IPS-NIHi7 (cell line): ENCODE measurements at regions not wholly inside any gene's neighbourhood (a gene's known extent, or its start where the extent isn't known, plus 50 kb on each side); places are given as distances from the start of the nearest gene placed in this dataset.
A peak's percentile ranks its signal among the peaks of the same experiment; 100 is the strongest.
"Not testable (repeated sequence)": the region's sequence is repeated elsewhere in the genome, so short reads cannot be mapped to it uniquely, and the experiment has no call there.

Experiments used
- DNase-seq: peaks from one replicate; pipeline ENCODE4 v3.0.0; 2012; ENCODE audit warnings: mixed read lengths; ENCODE audit errors: extremely low spot score

DNA sequence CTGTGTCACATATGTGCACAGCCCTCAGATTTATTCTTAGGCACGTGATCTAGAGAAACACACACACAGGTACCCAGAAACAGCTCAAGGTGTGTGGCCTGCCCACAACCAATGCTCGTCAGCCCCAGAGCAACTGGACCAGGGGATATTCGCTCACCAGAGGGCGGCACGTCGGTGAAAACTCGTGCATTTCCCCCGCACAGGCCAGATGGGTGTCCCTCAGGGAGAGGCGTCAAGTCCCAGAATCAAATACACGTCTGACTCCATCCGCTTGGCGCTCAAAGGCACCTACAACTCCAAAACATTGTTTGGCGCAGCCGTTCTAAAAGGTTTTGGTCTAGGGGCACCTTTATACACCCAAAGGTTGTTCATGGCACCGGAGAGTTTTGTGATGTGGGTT is 429.0 kb downstream of the BRD1 start:
- DNase-seq = no peak

DNA sequence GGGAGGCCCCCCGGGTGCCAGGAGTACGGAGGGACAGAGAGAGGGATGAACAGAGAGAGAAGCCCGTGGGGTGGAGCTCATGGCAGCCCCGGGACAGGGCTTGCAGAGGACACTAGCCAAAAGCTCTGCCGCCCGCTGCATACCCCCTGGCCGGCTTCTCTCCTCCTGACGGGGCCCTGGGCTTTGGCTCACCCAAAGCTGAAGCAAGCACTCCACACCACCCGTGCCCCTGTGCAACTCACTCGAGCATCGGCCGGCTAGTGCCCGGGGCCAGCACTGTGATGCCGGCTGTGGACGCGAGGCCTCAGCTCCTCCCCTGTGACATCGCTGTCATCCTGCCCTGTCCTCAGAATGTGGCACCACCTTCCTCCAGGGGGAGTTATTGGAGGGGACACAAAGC is 429.6 kb downstream of the BRD1 start:
- DNase-seq = no peak

DNA sequence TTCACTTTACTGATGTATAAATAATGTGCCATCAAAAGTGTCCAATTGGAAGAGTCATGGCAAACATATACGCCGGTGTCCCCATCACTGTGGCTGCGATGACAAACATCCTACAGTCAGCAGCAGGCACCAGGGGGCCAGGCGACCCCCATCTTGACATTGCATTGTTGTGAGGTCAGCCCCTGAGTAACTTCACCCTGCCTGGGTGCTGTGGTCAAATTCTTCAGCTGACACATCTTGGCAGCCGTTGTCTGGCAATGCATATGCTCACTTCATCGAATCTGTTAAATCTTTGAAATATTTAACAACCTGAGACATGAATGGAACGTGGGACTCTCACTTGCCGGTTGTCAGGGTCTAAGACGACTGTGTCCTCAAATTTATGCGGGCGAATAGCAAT is 430.9 kb downstream of the BRD1 start:
- no peak for DNase-seq

DNA sequence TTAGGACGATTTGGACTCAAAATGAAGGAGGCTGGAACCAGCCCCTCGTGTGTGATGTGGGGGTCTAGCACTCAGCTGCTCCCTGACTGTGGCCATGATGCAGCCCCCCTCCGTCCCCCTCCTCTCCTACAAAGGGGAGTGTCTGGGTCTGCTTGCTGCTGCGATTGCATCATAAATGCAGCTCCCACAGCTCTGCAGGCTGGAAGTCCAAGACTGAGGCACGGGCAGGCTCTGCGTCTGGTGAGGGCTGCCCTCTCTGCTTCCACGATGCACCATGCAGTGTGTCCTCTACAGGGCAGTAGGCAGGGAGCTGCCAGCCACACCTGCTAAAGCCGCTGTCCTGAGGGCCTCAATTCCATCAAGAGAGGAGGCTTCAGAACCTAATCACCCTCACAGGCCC is 432.1 kb downstream of the BRD1 start:
- DNase-seq = no peak

DNA sequence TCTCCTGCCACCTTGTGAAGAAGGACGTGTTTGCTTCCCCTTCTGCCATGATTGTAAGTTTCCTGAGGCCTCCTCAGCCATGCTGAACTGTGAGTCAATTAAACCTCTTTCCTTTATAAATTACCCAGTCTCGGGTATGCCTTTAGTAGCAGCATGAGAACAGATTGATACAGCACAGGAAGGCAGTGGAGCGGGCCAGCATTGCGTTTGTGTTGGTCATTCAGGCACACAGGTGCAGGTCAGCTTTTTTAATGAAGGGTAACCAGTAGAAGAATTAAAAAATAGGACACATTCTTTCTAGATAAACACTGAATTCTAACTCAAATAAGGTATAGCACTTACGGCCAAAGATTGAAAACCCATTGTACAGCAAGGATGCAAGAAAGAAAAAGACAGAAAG is 432.6 kb downstream of the BRD1 start:
- not testable (repeated sequence) for DNase-seq

DNA sequence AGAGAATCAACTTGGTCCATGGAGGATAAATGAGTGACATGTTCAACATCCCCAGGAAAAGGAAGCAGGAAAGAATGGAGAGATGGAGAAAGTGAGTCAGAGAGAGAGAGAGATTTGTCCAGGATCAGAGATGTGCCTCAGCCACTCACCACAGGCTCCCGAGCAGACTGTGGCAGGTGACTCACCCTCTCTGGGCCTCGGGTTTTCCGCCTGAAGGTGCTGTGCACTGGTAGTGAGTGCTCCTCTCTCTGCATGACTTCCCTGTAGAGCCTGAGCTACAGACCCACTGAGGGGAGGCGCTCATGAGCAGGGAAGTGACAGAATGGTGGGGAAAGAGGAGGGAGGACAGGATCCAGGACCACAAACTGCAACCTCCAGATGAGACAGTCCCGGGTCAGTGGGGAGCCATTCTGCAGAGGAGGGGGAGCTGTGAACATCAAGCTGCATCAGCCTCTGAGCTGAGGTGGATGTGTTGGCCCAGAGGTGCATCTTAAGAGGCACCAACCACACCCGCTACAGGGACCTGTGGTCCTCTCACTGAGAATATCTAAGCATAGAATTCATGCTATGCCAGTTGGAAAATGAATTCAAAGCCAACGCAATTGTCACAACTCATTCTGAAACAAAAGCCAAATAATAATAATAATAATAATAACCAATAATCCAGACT is 433.4 kb downstream of the BRD1 start:
- DNase-seq = no peak

DNA sequence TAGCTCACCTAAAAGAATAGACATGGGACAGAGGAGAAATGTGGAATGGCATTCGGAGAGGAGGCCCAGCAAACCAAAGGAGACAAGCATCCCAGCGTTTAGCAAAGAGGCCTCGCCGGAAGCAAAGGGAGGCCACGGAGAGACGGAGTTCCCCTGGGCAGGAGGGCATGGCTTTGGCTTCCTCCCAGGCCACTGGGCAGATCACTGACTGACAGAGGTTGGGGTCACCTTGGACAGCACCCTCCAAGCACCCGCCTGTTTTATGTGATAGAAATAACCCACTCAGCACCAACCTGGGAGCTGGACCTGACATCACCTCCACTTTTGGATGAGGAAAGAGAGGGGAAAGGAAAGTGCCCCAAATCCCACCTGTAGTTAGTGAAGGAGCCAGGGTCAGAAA is 434.1 kb downstream of the BRD1 start:
- DNase-seq = no peak

DNA sequence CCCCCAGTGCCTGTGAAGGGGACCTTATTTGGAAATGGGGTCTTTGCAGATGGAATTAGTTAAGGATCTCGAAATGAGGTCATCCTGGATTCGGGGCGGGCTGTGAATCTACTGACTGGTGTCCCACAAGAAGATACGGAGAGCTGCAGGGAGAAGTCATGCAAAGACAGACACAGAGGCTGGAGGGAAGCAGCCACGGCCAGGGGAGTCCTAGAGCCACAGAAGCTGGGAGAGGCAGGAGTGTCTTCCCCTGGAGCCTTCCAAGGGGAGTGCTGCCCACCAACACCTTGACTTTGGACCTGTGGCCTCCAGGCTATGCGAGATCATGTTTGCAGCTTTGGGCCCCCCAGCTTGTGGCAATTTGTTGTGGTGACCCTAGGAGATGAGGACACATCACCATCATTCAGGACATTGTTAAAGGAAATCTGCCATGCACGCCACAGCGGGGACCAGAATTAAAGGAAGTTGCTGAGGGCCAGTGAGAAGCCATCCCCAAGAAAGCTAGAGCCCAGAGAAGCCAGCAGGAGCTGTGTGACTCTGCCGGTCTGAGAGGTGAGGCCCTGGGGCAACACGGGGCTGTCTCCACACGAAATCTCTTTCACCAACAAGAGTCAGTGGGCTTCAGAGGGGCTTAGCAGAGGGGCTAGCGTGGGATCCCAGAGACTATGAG is 434.7 kb downstream of the BRD1 start:
- no peak for DNase-seq

DNA sequence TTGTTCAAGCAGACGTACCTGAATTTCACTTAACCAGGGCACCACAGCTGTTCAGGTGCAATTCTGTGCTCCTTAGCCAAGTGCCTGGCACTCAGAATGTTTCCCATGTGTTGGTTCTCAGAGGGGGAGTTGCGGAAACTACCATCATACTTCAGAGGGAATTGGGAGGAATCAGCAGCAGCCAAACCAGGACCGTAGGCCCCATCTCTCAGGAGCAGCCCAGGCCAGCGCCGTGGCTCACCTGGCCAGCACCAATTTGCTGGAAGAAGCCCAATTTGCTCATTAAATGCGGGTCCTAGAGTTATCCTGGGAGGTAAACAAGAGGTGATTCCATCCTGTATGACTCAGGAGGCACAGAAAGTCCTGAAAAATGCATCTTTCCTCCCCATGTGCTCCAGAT is 435.4 kb downstream of the BRD1 start:
- no peak for DNase-seq

DNA sequence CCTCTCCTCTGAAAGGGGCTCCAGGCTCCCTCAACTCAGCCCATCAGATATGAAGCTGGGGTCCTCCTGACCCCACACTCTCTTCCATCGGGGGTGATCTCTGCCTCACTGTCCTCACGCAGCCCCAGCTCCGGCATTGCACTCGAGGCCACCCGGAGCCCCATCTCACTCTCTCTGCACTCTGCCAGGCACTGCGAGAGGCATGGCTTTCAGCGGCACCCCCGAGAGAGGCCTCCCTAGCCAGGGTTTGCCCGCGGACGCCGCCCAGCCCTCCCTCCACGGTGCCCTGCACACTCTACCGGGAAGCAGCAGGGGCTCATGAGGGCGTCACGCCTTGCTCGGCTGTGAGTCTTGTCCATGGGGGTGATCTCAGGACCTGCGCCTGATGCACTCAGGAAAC is 436.2 kb downstream of the BRD1 start:
- no peak for DNase-seq

DNA sequence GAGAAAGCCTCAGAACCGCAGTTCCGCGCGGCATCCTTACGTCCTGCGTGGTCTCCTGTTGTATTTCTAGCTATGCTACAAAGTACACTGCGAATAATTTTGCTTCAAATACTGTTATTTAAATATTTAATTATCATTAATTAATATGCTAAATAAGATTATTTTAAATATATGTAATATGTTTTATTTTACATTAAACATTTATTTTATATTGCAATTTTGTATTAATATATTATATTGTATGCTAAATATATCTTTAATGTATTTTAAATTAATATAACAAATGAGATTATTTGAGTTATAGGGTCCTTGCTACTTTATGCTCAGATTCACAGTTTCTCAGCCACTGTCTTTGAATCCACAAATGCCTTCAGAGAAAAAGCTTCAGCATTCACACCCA is 436.7 kb downstream of the BRD1 start:
- no peak for DNase-seq

DNA sequence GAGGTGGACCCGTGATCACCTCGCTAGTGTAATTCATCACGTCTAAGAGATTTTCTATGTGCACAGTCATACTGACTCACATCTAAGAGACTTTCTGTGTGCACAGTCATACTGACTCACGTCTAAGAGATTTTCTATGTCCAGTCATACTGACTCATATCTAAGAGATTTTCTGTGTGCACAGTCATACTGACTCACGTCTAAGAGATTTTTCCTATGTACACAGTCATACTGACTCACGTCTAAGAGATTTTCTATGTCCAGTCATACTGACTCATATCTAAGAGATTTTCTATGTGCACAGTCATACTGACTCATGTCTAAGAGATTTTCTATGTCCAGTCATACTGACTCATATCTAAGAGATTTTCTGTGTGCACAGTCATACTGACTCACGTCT is 443.8 kb downstream of the BRD1 start:
- not testable (repeated sequence) for DNase-seq

DNA sequence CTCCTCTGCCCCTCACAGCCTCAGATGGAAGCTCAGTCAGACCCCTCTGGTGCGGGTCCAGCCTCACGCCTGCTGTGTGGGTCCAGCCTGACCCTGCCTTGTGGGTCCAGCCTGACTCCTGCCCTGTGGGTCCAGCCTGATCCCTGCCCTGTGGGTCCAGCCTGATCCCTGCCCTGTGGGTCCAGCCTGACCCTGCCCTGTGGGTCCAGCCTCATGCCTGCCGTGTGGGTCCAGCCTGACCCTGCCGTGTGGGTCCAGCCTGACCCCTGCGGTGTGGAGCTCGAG is 445.3 kb downstream of the BRD1 start:
- no peak for DNase-seq

DNA sequence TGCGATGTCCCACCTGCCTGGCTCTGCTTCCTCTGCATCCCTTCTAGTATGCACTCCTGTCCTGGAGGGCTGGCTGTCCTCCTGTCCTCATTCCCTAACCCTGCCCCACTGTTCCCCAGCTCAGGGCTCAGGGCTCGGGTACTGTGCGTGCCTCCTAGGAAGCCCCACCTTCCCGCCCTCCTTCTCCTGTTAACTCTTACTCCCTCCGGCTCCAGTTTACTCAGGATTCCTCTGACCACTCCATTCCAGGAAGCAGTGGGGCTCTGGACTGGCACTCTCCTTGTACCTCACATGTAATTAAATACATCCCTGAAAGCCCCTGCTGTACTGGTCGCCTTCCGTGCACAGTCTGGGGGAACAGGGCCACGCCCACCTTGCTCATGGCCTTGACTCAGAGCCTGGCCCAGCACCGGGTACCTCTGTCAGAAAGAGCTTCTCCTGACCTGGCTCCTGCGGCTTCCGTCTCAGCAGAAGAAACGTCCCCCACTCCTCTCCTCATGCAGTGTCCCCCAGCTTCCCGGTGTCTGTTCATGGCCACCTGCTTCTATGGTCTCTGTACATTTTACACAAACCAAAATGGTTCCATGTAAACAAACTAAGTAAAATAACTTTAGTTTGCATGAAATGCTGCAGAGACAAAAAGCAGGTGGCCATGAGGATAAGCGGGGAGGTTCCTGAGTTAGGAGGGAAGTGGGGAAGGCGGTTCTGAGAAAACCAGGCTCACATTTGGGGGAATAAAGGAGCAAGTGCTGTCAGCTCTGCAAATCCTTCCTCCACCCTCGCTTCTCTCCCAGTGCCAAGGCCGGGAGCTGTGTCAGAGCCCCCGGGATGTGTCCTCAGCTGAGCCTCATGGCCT is 445.9 kb downstream of the BRD1 start:
- no peak for DNase-seq

DNA sequence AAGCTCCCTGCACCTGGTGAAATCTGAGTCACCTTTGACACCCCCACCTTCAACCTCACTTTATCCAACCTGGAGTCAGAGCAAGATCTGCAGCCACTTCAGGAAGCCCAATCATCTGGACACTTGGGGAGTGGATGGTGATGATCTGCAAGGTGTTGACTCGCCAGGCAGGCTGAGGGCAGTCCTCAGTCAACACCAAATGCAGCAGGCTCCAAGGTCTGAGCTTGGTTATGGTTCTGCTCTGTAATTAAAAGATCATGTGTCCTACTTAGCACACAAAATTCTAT is 446.9 kb downstream of the BRD1 start:
- no peak for DNase-seq

DNA sequence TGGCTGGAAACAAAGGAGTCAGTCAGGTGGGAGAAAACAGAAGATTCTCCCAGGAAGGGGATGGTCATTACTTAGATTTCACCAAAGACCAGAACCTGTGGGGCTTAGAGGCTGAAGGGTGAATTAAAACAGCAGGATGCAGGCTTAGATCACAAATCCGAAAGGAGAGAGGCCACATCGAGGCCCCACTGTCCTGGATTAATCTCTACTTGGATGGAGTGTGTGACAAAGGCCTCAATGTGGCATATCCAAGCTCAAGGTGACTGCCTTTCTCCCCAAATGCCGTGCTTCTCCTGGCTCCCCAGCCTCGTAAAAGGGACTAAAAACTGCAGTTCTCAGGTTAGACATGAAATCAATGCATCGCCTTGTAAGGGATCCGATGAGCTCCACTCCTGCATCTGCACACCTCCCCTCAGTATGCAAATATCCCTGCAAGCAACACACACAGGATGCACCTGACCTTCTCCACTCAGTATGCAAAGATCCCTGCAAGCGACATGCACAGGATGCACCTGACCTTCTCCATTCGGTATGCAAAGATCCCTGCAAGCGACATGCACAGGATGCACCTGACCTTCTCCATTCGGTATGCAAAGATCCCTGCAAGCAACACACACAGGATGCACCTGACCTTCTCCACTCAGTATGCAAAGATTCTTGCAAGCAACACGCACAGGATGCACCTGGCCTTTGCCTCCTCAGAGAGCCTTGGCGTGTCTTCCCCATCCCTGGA is 447.4 kb downstream of the BRD1 start:
- DNase-seq = no peak

DNA sequence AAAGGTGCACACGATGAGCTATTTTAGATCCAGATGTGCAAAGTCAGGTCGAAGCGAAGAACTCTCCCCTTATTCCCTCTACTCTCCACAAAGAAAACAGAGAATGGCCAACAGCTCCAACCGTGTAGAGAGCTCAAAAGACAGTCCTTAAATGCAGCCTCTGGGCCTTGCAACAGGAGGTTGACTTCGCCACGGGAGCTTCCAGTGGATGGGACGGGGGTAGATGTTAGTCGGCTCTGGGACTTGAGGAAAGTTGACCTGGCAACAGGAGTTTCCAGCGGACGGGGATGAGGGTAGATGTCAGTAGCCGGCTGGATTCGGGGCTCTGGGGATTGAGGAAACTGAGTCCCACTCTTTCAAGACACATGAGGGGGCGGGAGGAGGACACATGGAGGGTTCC is 450.4 kb downstream of the BRD1 start:
- DNase-seq = no peak

DNA sequence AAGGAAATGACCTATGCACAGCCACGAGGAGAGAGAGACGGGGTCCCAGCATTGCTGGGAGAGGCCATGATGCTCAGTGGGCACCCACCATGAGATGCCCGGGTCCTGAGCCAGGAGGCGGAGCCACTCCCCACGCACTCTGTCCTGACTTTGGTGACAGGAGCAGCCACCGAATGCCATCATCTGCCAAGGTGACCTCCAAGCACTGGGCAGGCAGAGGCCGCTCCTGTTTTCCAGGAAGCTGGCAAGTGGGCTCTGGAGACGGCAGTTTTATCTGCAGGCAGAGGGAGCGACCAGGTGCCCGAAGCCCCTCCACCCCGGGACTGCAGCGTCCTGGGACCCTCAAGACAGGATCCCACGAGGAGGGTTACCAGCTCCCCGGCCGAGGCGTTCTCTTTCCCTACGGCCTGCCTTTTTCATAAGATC is 453.9 kb downstream of the BRD1 start:
- no peak for DNase-seq

DNA sequence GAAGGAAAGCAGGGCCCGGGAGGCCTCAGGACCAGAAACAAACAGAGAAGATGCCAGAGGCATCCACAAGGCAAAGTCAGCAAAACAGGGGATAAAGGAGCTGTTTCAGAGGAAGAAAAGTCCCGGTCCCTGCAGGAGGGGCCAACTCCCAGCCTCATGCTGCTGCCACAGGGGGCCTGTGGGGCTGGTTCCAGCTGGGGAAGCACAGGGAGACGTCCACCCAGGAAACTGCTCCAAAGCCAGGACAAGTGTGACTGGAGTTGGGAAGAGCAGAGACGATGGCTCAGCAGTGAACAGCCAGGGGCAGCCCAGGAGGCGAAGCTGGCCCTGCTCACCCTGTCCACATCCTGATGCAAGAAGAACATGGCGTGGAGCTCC is 454.4 kb downstream of the BRD1 start:
- DNase-seq = no peak

DNA sequence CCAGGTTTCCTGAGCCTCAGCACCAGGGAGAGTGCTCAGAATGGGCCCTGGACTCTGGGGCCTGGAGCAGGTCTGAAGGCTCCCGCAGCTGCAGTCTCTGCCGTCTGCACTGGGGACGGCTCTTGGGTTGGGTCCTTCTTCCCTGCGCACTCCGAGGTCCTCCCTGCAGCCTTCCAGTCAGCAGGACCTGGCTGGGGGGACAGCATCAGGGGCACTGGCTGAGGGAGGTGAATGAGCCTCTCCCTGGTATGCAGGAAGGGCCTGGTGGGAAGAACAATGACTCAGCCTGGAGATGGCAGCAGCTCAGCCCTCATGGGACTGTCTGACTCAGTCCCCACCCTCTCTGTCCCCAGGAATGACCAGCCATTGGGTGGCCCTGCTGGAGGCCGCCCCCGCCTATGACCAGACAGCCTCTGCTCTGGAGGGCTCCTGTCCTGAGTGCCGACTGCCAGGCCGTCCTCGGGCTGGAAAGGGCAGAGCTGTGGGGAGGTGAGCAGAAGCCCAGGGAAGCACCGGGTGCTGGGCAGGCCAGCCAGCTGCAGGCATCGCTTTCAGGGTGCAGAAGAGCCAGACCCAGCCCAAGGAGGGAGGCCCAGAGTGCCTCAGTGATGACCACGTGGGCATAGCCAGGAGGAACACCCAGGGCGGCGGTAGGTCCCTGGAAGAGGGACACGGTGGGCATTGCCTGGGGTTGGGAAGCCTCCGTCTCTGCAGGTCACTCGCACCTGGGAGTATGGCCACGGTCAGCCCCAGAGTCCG is 455.0 kb downstream of the BRD1 start:
- DNase-seq = peak; percentile 83

DNA sequence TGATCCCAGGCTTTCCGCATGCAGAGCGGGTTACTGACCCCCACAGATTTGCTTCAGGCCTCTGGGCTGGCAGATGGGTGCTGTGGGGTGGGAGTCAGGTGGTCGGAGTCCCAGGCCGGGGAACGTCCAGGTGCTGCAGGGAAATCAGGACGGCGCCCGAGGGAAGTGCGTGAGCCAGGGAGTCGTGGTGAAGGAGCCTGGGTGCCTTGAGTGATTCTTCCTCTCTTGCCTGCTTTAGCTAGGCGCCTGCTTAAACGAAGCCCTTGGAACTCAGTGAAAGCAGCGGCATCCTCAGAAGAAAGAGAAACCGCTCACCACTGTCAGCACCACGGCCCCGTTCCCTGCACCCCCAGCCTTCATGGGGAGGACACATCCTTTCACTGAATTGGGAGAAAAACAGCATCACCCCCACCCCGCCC is 455.6 kb downstream of the BRD1 start:
- DNase-seq = no peak
